GM23338 (cell line): ENCODE measurements at regions not wholly inside any gene's neighbourhood (a gene's known extent, or its start where the extent isn't known, plus 50 kb on each side); places are given as distances from the start of the nearest gene placed in this dataset.

Experiments
- ATAC-seq: fragments of 200-7000 bp; cut with Tn5 transposase; 3 replicates; pipeline ENCODE4 v1.9.1; 2020
- DNase-seq: peaks from one replicate; pipeline ENCODE4 v3.0.0-alpha.2; 2015; ENCODE audit warnings: low spot score
- H2AFZ ChIP-seq: fragments of 200-600 bp; sonication (generic); 2 replicates; pipeline ENCODE4 v1.8.0; 2016; ENCODE audit warnings: antibody characterized with exemption, mild to moderate bottlenecking, moderate library complexity
- H3F3A ChIP-seq: fragments of 200-600 bp; sonication (generic); replicated peaks from 2 replicates; pipeline ENCODE4 v1.8.0; 2017; ENCODE audit warnings: antibody characterized with exemption, mixed run types, low read depth
- H3K27ac ChIP-seq: fragments of 200-600 bp; sonication (generic); 2 replicates; pipeline ENCODE4 v1.6.1; 2016; ENCODE audit warnings: low read depth
- H3K27me3 ChIP-seq: fragments of 200-600 bp; sonication (generic); 2 replicates; pipeline ENCODE4 v1.8.0; 2016; ENCODE audit warnings: mild to moderate bottlenecking, mixed run types, moderate library complexity; ENCODE audit not compliant: insufficient read depth
- H3K36me3 ChIP-seq: fragments of 200-600 bp; sonication (generic); 2 replicates; pipeline ENCODE4 v1.8.0; 2016; ENCODE audit warnings: mild to moderate bottlenecking; ENCODE audit not compliant: insufficient read depth
- H3K4me1 ChIP-seq: fragments of 200-600 bp; sonication (generic); 2 replicates; pipeline ENCODE4 v1.8.0; 2016; ENCODE audit warnings: mild to moderate bottlenecking, moderate library complexity; ENCODE audit not compliant: insufficient read depth
- H3K4me2 ChIP-seq: fragments of 200-600 bp; sonication (generic); 2 replicates; pipeline ENCODE4 v1.7.1; 2017; ENCODE audit warnings: mixed run types
- H3K4me3 ChIP-seq: fragments of 200-600 bp; sonication (generic); 2 replicates; pipeline ENCODE4 v1.6.1; 2016; ENCODE audit warnings: mixed run types
- H3K79me2 ChIP-seq: fragments of 200-600 bp; sonication (generic); replicated peaks from 2 replicates; pipeline ENCODE4 v1.8.0; 2017; ENCODE audit warnings: mild to moderate bottlenecking; ENCODE audit not compliant: insufficient read depth
- H3K9me2 ChIP-seq: fragments of 200-600 bp; sonication (generic); 2 replicates; pipeline ENCODE4 v1.8.0; 2017; ENCODE audit not compliant: insufficient read depth
- H4K20me1 ChIP-seq: fragments of 200-600 bp; sonication (generic); replicated peaks from 2 replicates; pipeline ENCODE4 v1.8.0; 2017; ENCODE audit warnings: mild to moderate bottlenecking; ENCODE audit not compliant: insufficient read depth
- H3K27ac Mint-ChIP-seq: 2 replicates; pipeline ENCODE4 v1.8.0; 2020; ENCODE audit warnings: inconsistent platforms, mild to moderate bottlenecking, moderate library complexity, mixed read lengths
- H3K27me3 Mint-ChIP-seq: 3 replicates; pipeline ENCODE4 v1.8.0; 2022; ENCODE audit warnings: low read depth, mild to moderate bottlenecking, moderate library complexity, mixed read lengths, inconsistent platforms; ENCODE audit not compliant: insufficient read depth, poor library complexity
- H3K36me3 Mint-ChIP-seq: 3 replicates; pipeline ENCODE4 v1.8.0; 2021; ENCODE audit warnings: low read depth, mild to moderate bottlenecking, inconsistent platforms, moderate library complexity, mixed read lengths
- H3K4me1 Mint-ChIP-seq: 3 replicates; pipeline ENCODE4 v1.8.0; 2020; ENCODE audit warnings: mild to moderate bottlenecking, inconsistent platforms, mixed read lengths
- H3K4me3 Mint-ChIP-seq: 3 replicates; pipeline ENCODE4 v1.8.0; 2021; ENCODE audit warnings: moderate library complexity, mild to moderate bottlenecking, inconsistent platforms, mixed read lengths
- H3K9me3 Mint-ChIP-seq: 3 replicates; pipeline ENCODE4 v1.8.0; 2020; ENCODE audit warnings: moderate library complexity, mild to moderate bottlenecking, inconsistent platforms, mixed read lengths
- ETS1 ChIP-seq: IDR thresholded peaks from 2 replicates; pipeline ENCODE4 v1.6.1; 2016; ENCODE audit warnings: antibody characterized with exemption
- EZH2 ChIP-seq: fragments of 200-600 bp; sonication (generic); IDR thresholded peaks from one replicate; pipeline ENCODE4 v1.8.0; 2017; ENCODE audit warnings: antibody characterized with exemption, mild to moderate bottlenecking, low read depth; ENCODE audit not compliant: unreplicated experiment
- JUNB ChIP-seq: IDR thresholded peaks from one replicate; pipeline ENCODE4 v1.6.1; 2016; ENCODE audit warnings: antibody characterized with exemption; ENCODE audit not compliant: unreplicated experiment
- NANOG ChIP-seq: IDR thresholded peaks from 2 replicates; pipeline ENCODE4 v1.6.1; 2016; ENCODE audit warnings: antibody characterized with exemption, borderline replicate concordance
- POLR2AphosphoS5 ChIP-seq: IDR thresholded peaks from 2 replicates; pipeline ENCODE4 v1.6.1; 2016; ENCODE audit warnings: antibody characterized with exemption, low read depth
- STAT1 ChIP-seq: IDR thresholded peaks from one replicate; pipeline ENCODE4 v1.6.1; 2016; ENCODE audit warnings: antibody characterized with exemption; ENCODE audit not compliant: unreplicated experiment
- ZNF114 ChIP-seq: fragments of 250-450 bp; sonication (Bioruptor Pico); IDR thresholded peaks from 2 replicates; pipeline ENCODE4 v1.5.0; 2020; ENCODE audit warnings: mild to moderate bottlenecking, moderate library complexity
- ZNF331 ChIP-seq: fragments of 250-450 bp; sonication (Bioruptor Pico); IDR thresholded peaks from 2 replicates; pipeline ENCODE4 v1.5.0; 2020; ENCODE audit warnings: low read depth, mild to moderate bottlenecking, moderate library complexity
- ZNF462 ChIP-seq: fragments of 250-450 bp; sonication (Bioruptor Pico); IDR thresholded peaks from 2 replicates; pipeline ENCODE4 v1.5.0; 2020; ENCODE audit warnings: mild to moderate bottlenecking, moderate library complexity

GRCh38 chr7:25597946-25598345 is 369.7 kb upstream of the NPVF start (continued):
- no peak for TF ChIP-seq ZNF462

GRCh38 chr7:25598765-25599164 is 370.5 kb upstream of the NPVF start:
- H3K4me1 ChIP-seq: peaks cover 9% of the 10 kb centered on the region; the same call in 1 of the 2 replicates
- Mint-ChIP-seq H3K27me3 (no peaks in the 10 kb centered on the region), H3K27ac (no peak overlapping the region), H3K9me3 (no peaks in the 10 kb centered on the region), H3K4me3 (no peak overlapping the region), H3K4me1 (no peaks in the 10 kb centered on the region), H3K36me3 (no peaks in the 10 kb centered on the region)
- no peak for ATAC-seq
- no peak for DNase-seq
- no peaks in the 10 kb centered on the region for H3K9me2 ChIP-seq
- H3K27me3 ChIP-seq: no peaks in the 10 kb centered on the region
- H3K4me2 ChIP-seq: no peak overlapping the region
- no peak overlapping the region for H3K27ac ChIP-seq
- no peaks in the 10 kb centered on the region for H3K36me3 ChIP-seq
- H3K4me3 ChIP-seq: no peak overlapping the region
- H3K79me2 ChIP-seq: no peaks in the 10 kb centered on the region
- H3F3A ChIP-seq: no peaks in the 10 kb centered on the region
- H4K20me1 ChIP-seq: no peaks in the 10 kb centered on the region
- H2AFZ ChIP-seq: no peak overlapping the region; the same call in 1 of the 2 replicates
- no peak for TF ChIP-seq ZNF331 (CRISPR knock-in tag)
- TF ChIP-seq ZNF462: no peak
- TF ChIP-seq ZNF114 (CRISPR knock-in tag): no peak
- TF ChIP-seq POLR2AphosphoS5: no peak
- no peak for TF ChIP-seq JUNB
- TF ChIP-seq STAT1: no peak
- no peak for TF ChIP-seq EZH2
- no peak for TF ChIP-seq NANOG
- no peak for TF ChIP-seq ETS1
